GM23338 (cell line): ENCODE measurements at regions not wholly inside any gene's neighbourhood (a gene's known extent, or its start where the extent isn't known, plus 50 kb on each side); places are given as distances from the start of the nearest gene placed in this dataset.

Experiments used
- ATAC-seq: fragments of 200-7000 bp; cut with Tn5 transposase; 3 replicates; pipeline ENCODE4 v1.9.1; 2020
- DNase-seq: peaks from one replicate; pipeline ENCODE4 v3.0.0-alpha.2; 2015; ENCODE audit warnings: low spot score
- H2AFZ ChIP-seq: fragments of 200-600 bp; sonication (generic); 2 replicates; pipeline ENCODE4 v1.8.0; 2016; ENCODE audit warnings: antibody characterized with exemption, mild to moderate bottlenecking, moderate library complexity
- H3F3A ChIP-seq: fragments of 200-600 bp; sonication (generic); replicated peaks from 2 replicates; pipeline ENCODE4 v1.8.0; 2017; ENCODE audit warnings: antibody characterized with exemption, mixed run types, low read depth
- H3K27ac ChIP-seq: fragments of 200-600 bp; sonication (generic); 2 replicates; pipeline ENCODE4 v1.6.1; 2016; ENCODE audit warnings: low read depth
- H3K27me3 ChIP-seq: fragments of 200-600 bp; sonication (generic); 2 replicates; pipeline ENCODE4 v1.8.0; 2016; ENCODE audit warnings: mild to moderate bottlenecking, mixed run types, moderate library complexity; ENCODE audit not compliant: insufficient read depth
- H3K36me3 ChIP-seq: fragments of 200-600 bp; sonication (generic); 2 replicates; pipeline ENCODE4 v1.8.0; 2016; ENCODE audit warnings: mild to moderate bottlenecking; ENCODE audit not compliant: insufficient read depth
- H3K4me1 ChIP-seq: fragments of 200-600 bp; sonication (generic); 2 replicates; pipeline ENCODE4 v1.8.0; 2016; ENCODE audit warnings: mild to moderate bottlenecking, moderate library complexity; ENCODE audit not compliant: insufficient read depth
- H3K4me2 ChIP-seq: fragments of 200-600 bp; sonication (generic); 2 replicates; pipeline ENCODE4 v1.7.1; 2017; ENCODE audit warnings: mixed run types
- H3K4me3 ChIP-seq: fragments of 200-600 bp; sonication (generic); 2 replicates; pipeline ENCODE4 v1.6.1; 2016; ENCODE audit warnings: mixed run types
- H3K79me2 ChIP-seq: fragments of 200-600 bp; sonication (generic); replicated peaks from 2 replicates; pipeline ENCODE4 v1.8.0; 2017; ENCODE audit warnings: mild to moderate bottlenecking; ENCODE audit not compliant: insufficient read depth
- H3K9me2 ChIP-seq: fragments of 200-600 bp; sonication (generic); 2 replicates; pipeline ENCODE4 v1.8.0; 2017; ENCODE audit not compliant: insufficient read depth
- H4K20me1 ChIP-seq: fragments of 200-600 bp; sonication (generic); replicated peaks from 2 replicates; pipeline ENCODE4 v1.8.0; 2017; ENCODE audit warnings: mild to moderate bottlenecking; ENCODE audit not compliant: insufficient read depth
- H3K27ac Mint-ChIP-seq: 2 replicates; pipeline ENCODE4 v1.8.0; 2020; ENCODE audit warnings: inconsistent platforms, mild to moderate bottlenecking, moderate library complexity, mixed read lengths
- H3K27me3 Mint-ChIP-seq: 3 replicates; pipeline ENCODE4 v1.8.0; 2022; ENCODE audit warnings: low read depth, mild to moderate bottlenecking, moderate library complexity, mixed read lengths, inconsistent platforms; ENCODE audit not compliant: insufficient read depth, poor library complexity
- H3K36me3 Mint-ChIP-seq: 3 replicates; pipeline ENCODE4 v1.8.0; 2021; ENCODE audit warnings: low read depth, mild to moderate bottlenecking, inconsistent platforms, moderate library complexity, mixed read lengths
- H3K4me1 Mint-ChIP-seq: 3 replicates; pipeline ENCODE4 v1.8.0; 2020; ENCODE audit warnings: mild to moderate bottlenecking, inconsistent platforms, mixed read lengths
- H3K4me3 Mint-ChIP-seq: 3 replicates; pipeline ENCODE4 v1.8.0; 2021; ENCODE audit warnings: moderate library complexity, mild to moderate bottlenecking, inconsistent platforms, mixed read lengths
- H3K9me3 Mint-ChIP-seq: 3 replicates; pipeline ENCODE4 v1.8.0; 2020; ENCODE audit warnings: moderate library complexity, mild to moderate bottlenecking, inconsistent platforms, mixed read lengths
- REST ChIP-seq: IDR thresholded peaks from one replicate; pipeline ENCODE4 v1.6.1; 2018; ENCODE audit warnings: antibody characterized with exemption; ENCODE audit not compliant: unreplicated experiment
- STAT1 ChIP-seq: IDR thresholded peaks from one replicate; pipeline ENCODE4 v1.6.1; 2016; ENCODE audit warnings: antibody characterized with exemption; ENCODE audit not compliant: unreplicated experiment
- TF ChIP-seq, protein P1 (sequence below): fragments of 250-450 bp; sonication (Bioruptor Pico); IDR thresholded peaks from 2 replicates; pipeline ENCODE4 v1.5.0; 2020; ENCODE audit warnings: mild to moderate bottlenecking, moderate library complexity

DNA sequence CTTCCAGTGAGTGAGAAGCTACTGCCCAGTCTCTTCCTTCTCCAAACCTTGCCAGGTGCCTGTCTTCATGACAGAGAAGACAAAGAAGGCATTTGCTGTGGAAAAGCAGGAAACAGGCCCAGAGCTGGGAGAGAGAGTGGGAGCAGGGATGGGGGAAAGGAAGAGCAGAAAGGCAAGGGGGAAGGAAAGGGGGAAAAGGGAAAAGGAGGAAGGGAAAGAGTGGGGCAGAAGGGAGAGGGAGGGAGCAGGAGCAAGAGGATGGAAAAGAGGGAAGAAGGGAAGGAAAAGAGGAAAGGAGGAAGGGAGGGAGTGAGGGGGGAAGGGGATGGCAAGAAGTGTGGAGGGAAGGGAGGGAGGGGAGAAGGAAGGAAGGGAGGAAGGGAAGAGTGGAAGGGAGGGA lies 121.2 kb upstream of the LINGO1 start:
- Histone ChIP-seq H3F3A (no peaks in the 10 kb centered on the region), H3K4me3 (no peak overlapping the region), H4K20me1 (no peaks in the 10 kb centered on the region; the same call in 1 of the 2 replicates), H3K36me3 (no peaks in the 10 kb centered on the region), H3K27me3 (no peaks in the 10 kb centered on the region), H3K27ac (no peak overlapping the region), H3K79me2 (no peaks in the 10 kb centered on the region), H3K9me2 (no peaks in the 10 kb centered on the region), H2AFZ (no peak overlapping the region), H3K4me2 (no peak overlapping the region), H3K4me1 (peaks cover 7% of the 10 kb centered on the region; the same call in 1 of the 2 replicates)
- H3K27ac Mint-ChIP-seq: no peak overlapping the region
- TF ChIP-seq STAT1: no peak
- peaks cover 6% of the 10 kb centered on the region for H3K4me1 Mint-ChIP-seq
- H3K36me3 Mint-ChIP-seq: no peaks in the 10 kb centered on the region
- DNase-seq (no peak), ATAC-seq (no peak)
- peaks cover 14% of the 10 kb centered on the region for H3K27me3 Mint-ChIP-seq
- no peak overlapping the region for H3K4me3 Mint-ChIP-seq
- H3K9me3 Mint-ChIP-seq: no peaks in the 10 kb centered on the region

DNA sequence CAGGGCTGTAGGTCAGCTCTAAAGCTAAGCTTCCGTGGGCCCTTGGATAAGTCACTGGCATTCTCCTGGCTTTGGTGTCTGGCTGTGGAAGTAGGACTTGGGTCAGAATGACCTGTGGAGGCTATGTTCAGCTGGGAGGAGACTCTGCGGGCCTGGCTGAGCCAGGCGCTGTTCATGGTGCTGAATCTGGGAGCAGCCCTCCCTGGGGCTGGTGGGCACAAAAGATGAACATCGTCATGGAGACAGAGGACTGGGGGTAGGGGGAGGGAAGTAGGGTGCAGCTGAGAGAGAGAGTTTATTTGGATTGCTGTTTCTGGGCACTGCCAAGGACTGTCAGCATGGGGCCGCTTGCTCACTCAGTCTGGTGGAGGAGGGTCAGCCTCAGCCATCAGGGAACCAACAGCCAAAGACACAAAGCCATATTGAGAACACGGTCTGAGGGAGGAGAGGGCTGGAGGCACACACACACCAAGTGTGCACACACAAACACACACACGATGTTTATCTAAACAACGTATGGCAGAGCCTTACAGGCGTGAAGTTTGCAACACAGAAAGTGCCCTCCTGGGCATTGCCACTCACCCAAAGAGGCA lies 120.7 kb upstream of the LINGO1 start:
- no peaks in the 10 kb centered on the region for H3K9me2 ChIP-seq
- ATAC-seq (peak; percentile 74), DNase-seq (peak; percentile 79)
- no peaks in the 10 kb centered on the region for H3K36me3 ChIP-seq
- H3K27ac Mint-ChIP-seq: no peak overlapping the region
- no peak overlapping the region for H3K4me2 ChIP-seq
- no peak overlapping the region for H3K4me3 ChIP-seq
- H3K79me2 ChIP-seq: no peaks in the 10 kb centered on the region
- H3K27me3 ChIP-seq: no peaks in the 10 kb centered on the region
- TF ChIP-seq REST: peak; percentile 94
- TF ChIP-seq, protein P1, sequence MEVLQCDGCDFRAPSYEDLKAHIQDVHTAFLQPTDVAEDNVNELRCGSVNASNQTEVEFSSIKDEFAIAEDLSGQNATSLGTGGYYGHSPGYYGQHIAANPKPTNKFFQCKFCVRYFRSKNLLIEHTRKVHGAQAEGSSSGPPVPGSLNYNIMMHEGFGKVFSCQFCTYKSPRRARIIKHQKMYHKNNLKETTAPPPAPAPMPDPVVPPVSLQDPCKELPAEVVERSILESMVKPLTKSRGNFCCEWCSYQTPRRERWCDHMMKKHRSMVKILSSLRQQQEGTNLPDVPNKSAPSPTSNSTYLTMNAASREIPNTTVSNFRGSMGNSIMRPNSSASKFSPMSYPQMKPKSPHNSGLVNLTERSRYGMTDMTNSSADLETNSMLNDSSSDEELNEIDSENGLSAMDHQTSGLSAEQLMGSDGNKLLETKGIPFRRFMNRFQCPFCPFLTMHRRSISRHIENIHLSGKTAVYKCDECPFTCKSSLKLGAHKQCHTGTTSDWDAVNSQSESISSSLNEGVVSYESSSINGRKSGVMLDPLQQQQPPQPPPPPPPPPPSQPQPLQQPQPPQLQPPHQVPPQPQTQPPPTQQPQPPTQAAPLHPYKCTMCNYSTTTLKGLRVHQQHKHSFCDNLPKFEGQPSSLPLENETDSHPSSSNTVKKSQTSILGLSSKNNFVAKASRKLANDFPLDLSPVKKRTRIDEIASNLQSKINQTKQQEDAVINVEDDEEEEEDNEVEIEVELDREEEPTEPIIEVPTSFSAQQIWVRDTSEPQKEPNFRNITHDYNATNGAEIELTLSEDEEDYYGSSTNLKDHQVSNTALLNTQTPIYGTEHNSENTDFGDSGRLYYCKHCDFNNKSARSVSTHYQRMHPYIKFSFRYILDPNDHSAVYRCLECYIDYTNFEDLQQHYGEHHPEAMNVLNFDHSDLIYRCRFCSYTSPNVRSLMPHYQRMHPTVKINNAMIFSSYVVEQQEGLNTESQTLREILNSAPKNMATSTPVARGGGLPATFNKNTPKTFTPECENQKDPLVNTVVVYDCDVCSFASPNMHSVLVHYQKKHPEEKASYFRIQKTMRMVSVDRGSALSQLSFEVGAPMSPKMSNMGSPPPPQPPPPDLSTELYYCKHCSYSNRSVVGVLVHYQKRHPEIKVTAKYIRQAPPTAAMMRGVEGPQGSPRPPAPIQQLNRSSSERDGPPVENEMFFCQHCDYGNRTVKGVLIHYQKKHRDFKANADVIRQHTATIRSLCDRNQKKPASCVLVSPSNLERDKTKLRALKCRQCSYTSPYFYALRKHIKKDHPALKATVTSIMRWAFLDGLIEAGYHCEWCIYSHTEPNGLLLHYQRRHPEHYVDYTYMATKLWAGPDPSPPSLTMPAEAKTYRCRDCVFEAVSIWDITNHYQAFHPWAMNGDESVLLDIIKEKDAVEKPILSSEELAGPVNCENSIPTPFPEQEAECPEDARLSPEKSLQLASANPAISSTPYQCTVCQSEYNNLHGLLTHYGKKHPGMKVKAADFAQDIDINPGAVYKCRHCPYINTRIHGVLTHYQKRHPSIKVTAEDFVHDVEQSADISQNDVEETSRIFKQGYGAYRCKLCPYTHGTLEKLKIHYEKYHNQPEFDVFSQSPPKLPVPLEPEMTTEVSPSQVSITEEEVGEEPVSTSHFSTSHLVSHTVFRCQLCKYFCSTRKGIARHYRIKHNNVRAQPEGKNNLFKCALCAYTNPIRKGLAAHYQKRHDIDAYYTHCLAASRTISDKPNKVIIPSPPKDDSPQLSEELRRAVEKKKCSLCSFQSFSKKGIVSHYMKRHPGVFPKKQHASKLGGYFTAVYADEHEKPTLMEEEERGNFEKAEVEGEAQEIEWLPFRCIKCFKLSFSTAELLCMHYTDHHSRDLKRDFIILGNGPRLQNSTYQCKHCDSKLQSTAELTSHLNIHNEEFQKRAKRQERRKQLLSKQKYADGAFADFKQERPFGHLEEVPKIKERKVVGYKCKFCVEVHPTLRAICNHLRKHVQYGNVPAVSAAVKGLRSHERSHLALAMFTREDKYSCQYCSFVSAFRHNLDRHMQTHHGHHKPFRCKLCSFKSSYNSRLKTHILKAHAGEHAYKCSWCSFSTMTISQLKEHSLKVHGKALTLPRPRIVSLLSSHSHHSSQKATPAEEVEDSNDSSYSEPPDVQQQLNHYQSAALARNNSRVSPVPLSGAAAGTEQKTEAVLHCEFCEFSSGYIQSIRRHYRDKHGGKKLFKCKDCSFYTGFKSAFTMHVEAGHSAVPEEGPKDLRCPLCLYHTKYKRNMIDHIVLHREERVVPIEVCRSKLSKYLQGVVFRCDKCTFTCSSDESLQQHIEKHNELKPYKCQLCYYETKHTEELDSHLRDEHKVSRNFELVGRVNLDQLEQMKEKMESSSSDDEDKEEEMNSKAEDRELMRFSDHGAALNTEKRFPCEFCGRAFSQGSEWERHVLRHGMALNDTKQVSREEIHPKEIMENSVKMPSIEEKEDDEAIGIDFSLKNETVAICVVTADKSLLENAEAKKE: no peak
- no peaks in the 10 kb centered on the region; the same call in 1 of the 2 replicates for H4K20me1 ChIP-seq
- no peak overlapping the region for H2AFZ ChIP-seq
- peaks cover 15% of the 10 kb centered on the region for H3K27me3 Mint-ChIP-seq
- H3K9me3 Mint-ChIP-seq: no peaks in the 10 kb centered on the region
- no peaks in the 10 kb centered on the region for H3K36me3 Mint-ChIP-seq
- peaks cover 11% of the 10 kb centered on the region for H3K4me1 Mint-ChIP-seq
- H3K27ac ChIP-seq: no peak overlapping the region
- no peaks in the 10 kb centered on the region for H3F3A ChIP-seq
- no peak overlapping the region for H3K4me3 Mint-ChIP-seq
- H3K4me1 ChIP-seq: peaks cover 10% of the 10 kb centered on the region; the same call in 1 of the 2 replicates
